Keratinocyte (primary cell): ENCODE measurements at regions not wholly inside any gene's neighbourhood (a gene's known extent, or its start where the extent isn't known, plus 50 kb on each side); places are given as distances from the start of the nearest gene placed in this dataset.

Experiments
- EZH2 ChIP-seq: IDR thresholded peaks from one replicate; pipeline ENCODE4 v1.6.1; 2012; ENCODE audit warnings: inconsistent platforms, mild to moderate bottlenecking, low read length, moderate library complexity
- TF ChIP-seq, protein P1 (sequence below), 3 experiments: IDR thresholded peaks in 1 of 3; conservative IDR thresholded peaks in 1 of 3; optimal IDR thresholded peaks in 1 of 3; 2 replicates in 2 of 3; 3 replicates in 1 of 3; pipeline versions ENCODE3 to v1.5.1; 2011; ENCODE audit warnings: low read length in 3 of 3, mild to moderate bottlenecking in 3 of 3, moderate library complexity in 2 of 3, control low read depth in 1 of 3, inconsistent platforms in 1 of 3; ENCODE audit not compliant: insufficient read depth in 2 of 3; ENCODE audit errors: extremely low read depth in 1 of 3

DNA sequence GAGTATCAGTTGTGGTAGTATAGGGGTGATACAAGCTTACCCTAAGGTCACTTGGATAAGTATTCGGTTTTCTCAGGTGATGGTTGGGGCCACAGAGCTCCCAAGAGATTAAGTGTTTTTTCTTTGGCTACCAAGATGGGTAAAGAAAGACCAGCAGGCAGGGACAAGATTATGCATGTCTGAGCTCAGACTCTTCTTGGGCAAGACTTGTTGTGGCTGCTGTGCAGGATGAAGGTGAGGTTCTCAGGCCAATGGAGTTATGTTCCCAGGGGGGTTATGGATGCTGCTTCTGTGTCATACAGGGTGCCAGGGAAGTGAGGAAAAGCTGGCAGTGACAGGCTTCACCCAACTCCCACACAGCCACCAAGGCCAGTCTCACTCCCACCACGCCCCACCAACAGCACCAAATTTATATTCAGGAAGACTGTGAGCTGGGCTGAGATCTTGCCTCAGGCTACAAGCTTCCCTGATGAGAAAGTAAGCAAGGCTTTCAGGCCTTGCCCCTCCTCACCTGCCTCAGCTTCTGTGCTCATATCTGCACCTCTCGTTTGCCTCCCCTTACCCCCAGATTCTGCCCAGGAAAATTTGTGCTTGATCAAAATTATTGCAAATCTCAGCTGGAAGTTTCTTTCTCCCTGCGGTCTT, 511.8 kb upstream of the SLITRK1 start:
- TF ChIP-seq, protein P1, sequence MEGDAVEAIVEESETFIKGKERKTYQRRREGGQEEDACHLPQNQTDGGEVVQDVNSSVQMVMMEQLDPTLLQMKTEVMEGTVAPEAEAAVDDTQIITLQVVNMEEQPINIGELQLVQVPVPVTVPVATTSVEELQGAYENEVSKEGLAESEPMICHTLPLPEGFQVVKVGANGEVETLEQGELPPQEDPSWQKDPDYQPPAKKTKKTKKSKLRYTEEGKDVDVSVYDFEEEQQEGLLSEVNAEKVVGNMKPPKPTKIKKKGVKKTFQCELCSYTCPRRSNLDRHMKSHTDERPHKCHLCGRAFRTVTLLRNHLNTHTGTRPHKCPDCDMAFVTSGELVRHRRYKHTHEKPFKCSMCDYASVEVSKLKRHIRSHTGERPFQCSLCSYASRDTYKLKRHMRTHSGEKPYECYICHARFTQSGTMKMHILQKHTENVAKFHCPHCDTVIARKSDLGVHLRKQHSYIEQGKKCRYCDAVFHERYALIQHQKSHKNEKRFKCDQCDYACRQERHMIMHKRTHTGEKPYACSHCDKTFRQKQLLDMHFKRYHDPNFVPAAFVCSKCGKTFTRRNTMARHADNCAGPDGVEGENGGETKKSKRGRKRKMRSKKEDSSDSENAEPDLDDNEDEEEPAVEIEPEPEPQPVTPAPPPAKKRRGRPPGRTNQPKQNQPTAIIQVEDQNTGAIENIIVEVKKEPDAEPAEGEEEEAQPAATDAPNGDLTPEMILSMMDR (optimal IDR thresholded peaks at IDR 0.05 in 1 of 3, IDR thresholded peaks at IDR 0.05 in 1 of 3, conservative IDR thresholded peaks at IDR 0.05 in 1 of 3; ENCODE audit: extremely low read depth in 1 of 3, insufficient read depth in 2 of 3, low read length in 3 of 3) = no peak
- TF ChIP-seq EZH2 = no peak
